WERI-Rb-1 (cell line): ENCODE measurements at regions not wholly inside any gene's neighbourhood (a gene's known extent, or its start where the extent isn't known, plus 50 kb on each side); places are given as distances from the start of the nearest gene placed in this dataset.
"Not testable (repeated sequence)": the region's sequence is repeated elsewhere in the genome, so short reads cannot be mapped to it uniquely, and the experiment has no call there.

ENCODE experiments used
- DNase-seq: peaks from one replicate; pipeline ENCODE4 v3.0.0-alpha.2; 2020
- H3K27ac ChIP-seq: fragments of 250-450 bp; sonication (Bioruptor Pico); 2 replicates; pipeline ENCODE4 v1.5.1; 2020; ENCODE audit warnings: mild to moderate bottlenecking, moderate library complexity
- H3K27me3 ChIP-seq: fragments of 250-450 bp; sonication (Bioruptor Pico); 2 replicates; pipeline ENCODE4 v1.5.1; 2021; ENCODE audit warnings: mild to moderate bottlenecking, low read depth, moderate library complexity; ENCODE audit not compliant: insufficient read depth, severe bottlenecking
- H3K36me3 ChIP-seq: fragments of 250-450 bp; sonication (Bioruptor Pico); 2 replicates; pipeline ENCODE4 v1.5.1; 2020; ENCODE audit warnings: mild to moderate bottlenecking, moderate library complexity
- H3K4me3 ChIP-seq: 2 replicates; pipeline ENCODE4 v1.5.1; 2011; ENCODE audit warnings: low read depth, mild to moderate bottlenecking, control low read depth, low read length
- H3K9me3 ChIP-seq: fragments of 250-450 bp; sonication (Bioruptor Pico); 2 replicates; pipeline ENCODE4 v1.5.1; 2021; ENCODE audit warnings: mild to moderate bottlenecking, moderate library complexity; ENCODE audit not compliant: severe bottlenecking
- TF ChIP-seq, protein P1 (sequence below): IDR thresholded peaks from 2 replicates; pipeline ENCODE4 v1.5.1; 2011; ENCODE audit warnings: low read depth, mild to moderate bottlenecking, control low read depth, inconsistent platforms, low read length

DNA sequence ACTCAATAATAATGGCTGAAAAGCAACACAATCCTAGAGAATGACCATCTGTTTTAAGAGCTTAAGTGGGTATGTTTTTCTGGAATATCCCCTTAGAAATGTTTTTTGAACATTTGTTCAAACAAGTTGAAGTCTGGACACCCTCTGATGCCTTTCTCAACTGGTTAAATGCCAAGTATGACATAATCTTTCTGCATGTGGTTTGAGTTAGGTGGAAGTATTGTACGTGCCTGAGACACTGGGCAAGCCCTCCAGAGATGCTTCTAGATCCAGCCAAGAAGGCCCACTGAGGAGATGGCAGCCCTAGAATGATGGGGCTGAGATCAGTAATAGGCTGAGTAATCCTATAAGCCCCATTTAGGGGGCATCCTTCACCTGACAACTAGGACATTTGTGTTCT lies 493.1 kb downstream of the MAGEE1 start:
- Histone ChIP-seq H3K27ac (no peak overlapping the region), H3K4me3 (no peak overlapping the region), H3K9me3 (no peaks in the 10 kb centered on the region), H3K36me3 (no peaks in the 10 kb centered on the region), H3K27me3 (peaks cover 20% of the 10 kb centered on the region)
- DNase-seq: no peak
- TF ChIP-seq, protein P1, sequence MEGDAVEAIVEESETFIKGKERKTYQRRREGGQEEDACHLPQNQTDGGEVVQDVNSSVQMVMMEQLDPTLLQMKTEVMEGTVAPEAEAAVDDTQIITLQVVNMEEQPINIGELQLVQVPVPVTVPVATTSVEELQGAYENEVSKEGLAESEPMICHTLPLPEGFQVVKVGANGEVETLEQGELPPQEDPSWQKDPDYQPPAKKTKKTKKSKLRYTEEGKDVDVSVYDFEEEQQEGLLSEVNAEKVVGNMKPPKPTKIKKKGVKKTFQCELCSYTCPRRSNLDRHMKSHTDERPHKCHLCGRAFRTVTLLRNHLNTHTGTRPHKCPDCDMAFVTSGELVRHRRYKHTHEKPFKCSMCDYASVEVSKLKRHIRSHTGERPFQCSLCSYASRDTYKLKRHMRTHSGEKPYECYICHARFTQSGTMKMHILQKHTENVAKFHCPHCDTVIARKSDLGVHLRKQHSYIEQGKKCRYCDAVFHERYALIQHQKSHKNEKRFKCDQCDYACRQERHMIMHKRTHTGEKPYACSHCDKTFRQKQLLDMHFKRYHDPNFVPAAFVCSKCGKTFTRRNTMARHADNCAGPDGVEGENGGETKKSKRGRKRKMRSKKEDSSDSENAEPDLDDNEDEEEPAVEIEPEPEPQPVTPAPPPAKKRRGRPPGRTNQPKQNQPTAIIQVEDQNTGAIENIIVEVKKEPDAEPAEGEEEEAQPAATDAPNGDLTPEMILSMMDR: no peak

DNA sequence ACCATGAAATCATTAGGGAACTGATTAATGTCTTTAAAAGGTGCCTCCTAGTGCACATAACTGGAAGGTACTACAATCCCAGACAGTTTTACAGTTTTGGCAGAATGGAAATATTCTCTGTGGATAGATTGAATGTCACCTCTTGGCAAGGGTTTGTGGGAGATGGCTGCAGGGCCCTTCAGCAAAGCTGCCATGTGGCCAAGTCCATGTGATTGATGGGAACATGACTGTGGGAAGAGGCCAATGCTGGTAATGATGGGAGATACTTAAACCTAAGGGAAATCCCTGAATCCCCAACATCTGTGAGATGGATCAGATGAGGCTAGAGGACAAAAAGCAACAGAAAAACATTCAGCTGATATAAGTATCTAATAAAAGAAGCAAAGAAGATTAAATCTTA lies 493.7 kb downstream of the MAGEE1 start:
- peaks cover 19% of the 10 kb centered on the region for H3K27me3 ChIP-seq
- no peak overlapping the region for H3K4me3 ChIP-seq
- no peak for DNase-seq
- TF ChIP-seq, protein P1: no peak
- H3K27ac ChIP-seq: no peak overlapping the region
- H3K9me3 ChIP-seq: no peaks in the 10 kb centered on the region
- H3K36me3 ChIP-seq: no peaks in the 10 kb centered on the region

DNA sequence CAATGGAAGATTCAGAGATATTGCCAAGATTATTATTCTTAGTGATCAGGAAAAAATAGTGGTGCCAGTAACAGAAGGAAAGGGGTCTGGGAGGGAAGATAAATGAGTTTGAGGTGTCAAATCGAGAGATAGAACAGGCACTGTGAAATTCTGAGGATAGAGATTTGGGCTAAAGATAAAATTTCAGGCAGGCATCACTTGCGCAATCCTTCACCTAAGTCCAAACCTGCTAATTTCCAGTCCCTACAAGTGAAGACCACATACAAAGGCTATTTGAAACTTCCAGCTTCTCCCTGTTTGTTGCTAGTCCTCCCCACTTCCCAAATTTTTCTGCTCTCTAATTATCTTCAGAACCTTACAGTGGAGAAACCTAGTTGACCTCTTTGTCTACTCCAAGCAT lies 494.6 kb downstream of the MAGEE1 start:
- DNase-seq: no peak
- peaks cover 15% of the 10 kb centered on the region for H3K27me3 ChIP-seq
- TF ChIP-seq, protein P1: no peak
- no peak overlapping the region for H3K27ac ChIP-seq
- no peaks in the 10 kb centered on the region for H3K9me3 ChIP-seq
- H3K4me3 ChIP-seq: no peak overlapping the region
- H3K36me3 ChIP-seq: no peaks in the 10 kb centered on the region

DNA sequence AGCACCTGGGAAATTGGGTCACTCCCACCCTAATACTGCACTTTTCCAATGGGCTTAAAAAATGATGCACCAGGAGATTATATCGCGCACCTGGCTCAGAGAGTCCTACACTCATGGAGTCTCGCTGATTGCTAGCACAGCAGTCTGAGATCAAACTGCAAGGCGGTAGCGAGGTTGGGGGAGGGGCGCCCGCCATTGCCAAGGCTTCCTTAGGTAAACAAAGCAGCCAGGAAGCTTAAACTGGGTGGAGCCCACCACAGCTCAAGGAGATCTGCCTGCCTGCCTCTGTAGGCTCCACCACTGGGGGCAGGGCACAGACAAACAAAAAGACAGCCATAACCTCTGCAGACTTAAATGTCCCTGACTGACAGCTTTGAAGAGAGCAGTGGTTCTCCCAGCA lies 497.1 kb downstream of the MAGEE1 start:
- peaks cover 13% of the 10 kb centered on the region for H3K27me3 ChIP-seq
- not testable (repeated sequence) for H3K27ac ChIP-seq, DNase-seq

DNA sequence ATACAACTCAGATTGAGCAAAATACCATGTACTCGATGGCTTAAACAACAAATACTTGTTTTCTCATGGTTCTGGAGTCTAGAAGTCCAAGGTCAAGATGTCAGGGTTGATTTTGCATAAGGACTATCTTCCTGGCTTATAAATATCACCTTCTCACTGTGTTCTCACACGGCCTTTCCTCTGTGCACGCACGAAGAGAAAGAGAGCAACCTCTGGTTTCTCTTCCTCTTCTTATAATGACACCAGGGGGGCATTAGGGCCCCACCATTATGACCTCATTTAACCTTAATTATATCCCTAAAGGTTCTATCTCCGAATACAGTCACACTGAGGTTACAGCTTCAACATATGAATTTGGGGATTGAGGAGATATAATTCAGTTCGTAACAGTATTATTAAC lies 504.0 kb downstream of the MAGEE1 start:
- Histone ChIP-seq H3K36me3 (no peaks in the 10 kb centered on the region), H3K27me3 (peaks cover 3% of the 10 kb centered on the region), H3K27ac (no peak overlapping the region), H3K9me3 (peaks cover 3% of the 10 kb centered on the region), H3K4me3 (no peak overlapping the region)
- TF ChIP-seq, protein P1: no peak
- DNase-seq: no peak

More for the DNA sequence above, 497.1 kb downstream of the MAGEE1 start:
- H3K9me3 ChIP-seq, H3K36me3 ChIP-seq, H3K4me3 ChIP-seq: not testable (repeated sequence)

DNA sequence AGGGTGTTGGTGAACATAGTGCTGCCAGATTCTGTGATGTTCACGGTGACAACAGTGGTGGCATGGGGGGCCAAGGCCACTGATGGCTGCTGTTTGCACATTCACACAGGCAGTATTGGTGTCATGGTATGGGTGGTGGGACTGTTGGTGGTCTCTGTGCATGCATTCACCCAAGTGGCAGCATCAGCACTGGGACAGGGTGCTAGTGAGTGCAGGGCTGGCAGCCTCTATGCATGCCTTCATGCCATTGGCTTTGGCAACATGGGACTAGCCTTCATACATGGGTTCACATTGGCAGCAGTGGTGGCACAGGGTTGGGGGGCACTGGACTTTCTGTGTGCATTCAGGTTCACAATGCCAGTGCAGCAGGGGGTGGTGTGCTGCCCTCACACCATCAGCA lies 489.7 kb upstream of the FGF16 start:
- no peak overlapping the region for H3K4me3 ChIP-seq
- no peak for DNase-seq
- no peaks in the 10 kb centered on the region for H3K36me3 ChIP-seq
- TF ChIP-seq, protein P1: no peak
- H3K27ac ChIP-seq: no peak overlapping the region
- H3K9me3 ChIP-seq: no peaks in the 10 kb centered on the region
- peaks cover 4% of the 10 kb centered on the region for H3K27me3 ChIP-seq
